ENCODE measurements at regions not wholly inside any gene's neighbourhood (a gene's known extent, or its start where the extent isn't known, plus 50 kb on each side); places are given as distances from the start of the nearest gene placed in this dataset.

- H3K27ac ChIP-seq, result no peak overlapping the region
- TF ChIP-seq CTCF (conservative IDR thresholded peaks at IDR 0.05), result no peak
Observed at GRCh38 chr14:76599559-76600287, 161.5 kb upstream of the VASH1 start.

GRCh38 chr14:76603713-76604112 is 157.6 kb upstream of the VASH1 start:
- TF ChIP-seq CTCF (conservative IDR thresholded peaks at IDR 0.05), result no peak
- no peak overlapping the region for H3K27ac ChIP-seq

GRCh38 chr14:76607510-76607909 is 153.8 kb upstream of the VASH1 start:
- H3K27ac ChIP-seq, result no peak overlapping the region
- TF ChIP-seq CTCF (conservative IDR thresholded peaks at IDR 0.05), result no peak

DNA sequence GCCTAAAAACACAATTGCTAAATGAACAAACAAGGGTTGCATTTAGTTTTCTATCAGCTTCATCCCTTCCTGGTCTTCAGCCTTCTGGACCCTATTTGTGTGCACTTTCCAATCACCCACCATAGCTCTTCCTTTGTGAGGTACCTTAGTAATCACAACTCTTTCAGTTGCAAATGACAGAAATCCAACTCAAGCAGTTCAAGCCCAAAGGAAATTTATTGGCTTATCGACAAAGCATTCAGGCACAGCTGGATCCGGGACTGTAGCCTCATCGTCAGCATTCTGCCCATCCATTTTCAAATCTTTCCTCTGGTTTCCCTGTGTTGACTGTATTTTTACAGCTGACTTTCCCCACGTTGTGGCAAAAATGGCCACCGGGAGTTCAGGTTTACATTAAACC is 148.6 kb upstream of the VASH1 start:
- H3K27ac ChIP-seq, result no peak overlapping the region
- no peak for TF ChIP-seq CTCF (conservative IDR thresholded peaks at IDR 0.05)

DNA sequence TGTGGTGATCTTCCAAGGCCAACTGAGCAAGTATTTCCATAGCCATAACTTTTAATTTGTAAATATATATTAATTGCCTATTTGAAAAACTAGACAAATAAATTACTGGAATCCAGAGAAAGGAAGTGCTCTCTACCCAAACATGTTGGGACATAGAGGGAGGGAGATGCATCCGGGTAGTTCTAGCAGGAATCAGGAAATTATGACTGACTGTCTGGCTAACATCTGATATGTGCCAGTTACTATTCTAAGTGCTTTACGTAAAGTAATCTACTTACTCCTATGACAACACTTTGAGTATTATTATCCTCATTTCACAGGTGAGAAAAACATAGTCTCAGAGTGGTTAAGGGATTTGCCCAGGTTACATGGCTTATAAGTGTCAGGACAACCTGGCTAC is 147.7 kb upstream of the VASH1 start:
- no peak overlapping the region; the same call in 1 of the 2 replicates for H3K27ac ChIP-seq
- no peak for TF ChIP-seq CTCF (conservative IDR thresholded peaks at IDR 0.05)

- TF ChIP-seq CTCF (conservative IDR thresholded peaks at IDR 0.05), result no peak
- no peak overlapping the region for H3K27ac ChIP-seq
Observed at GRCh38 chr14:76615331-76615730, 145.9 kb upstream of the VASH1 start.

DNA sequence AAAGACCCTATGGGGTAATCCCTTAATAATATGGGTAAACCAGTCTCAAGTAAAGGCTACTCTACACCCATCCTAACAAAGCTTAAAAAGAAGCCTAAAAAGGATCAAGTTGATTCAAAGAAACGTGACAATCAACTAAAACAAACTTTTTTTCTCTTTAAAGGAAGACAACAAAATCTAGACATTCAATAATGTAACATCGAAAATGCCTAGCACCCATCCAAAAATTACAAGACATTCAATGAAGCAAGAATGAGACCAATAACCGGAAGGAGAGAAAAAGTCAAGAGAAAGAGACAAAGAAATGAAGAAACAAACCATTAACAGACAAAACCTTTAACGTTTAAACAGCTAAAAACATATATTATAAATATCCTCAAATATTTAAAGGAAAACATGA is 143.8 kb upstream of the VASH1 start:
- TF ChIP-seq CTCF (conservative IDR thresholded peaks at IDR 0.05), result no peak
- H3K27ac ChIP-seq, result no peak overlapping the region

All from VCaP (cell line).